GM23338 (cell line): ENCODE measurements at regions not wholly inside any gene's neighbourhood (a gene's known extent, or its start where the extent isn't known, plus 50 kb on each side); places are given as distances from the start of the nearest gene placed in this dataset.

Experiments used
- ATAC-seq: fragments of 200-7000 bp; cut with Tn5 transposase; 3 replicates; pipeline ENCODE4 v1.9.1; 2020
- DNase-seq: peaks from one replicate; pipeline ENCODE4 v3.0.0-alpha.2; 2015; ENCODE audit warnings: low spot score
- H2AFZ ChIP-seq: fragments of 200-600 bp; sonication (generic); 2 replicates; pipeline ENCODE4 v1.8.0; 2016; ENCODE audit warnings: antibody characterized with exemption, mild to moderate bottlenecking, moderate library complexity
- H3F3A ChIP-seq: fragments of 200-600 bp; sonication (generic); replicated peaks from 2 replicates; pipeline ENCODE4 v1.8.0; 2017; ENCODE audit warnings: antibody characterized with exemption, mixed run types, low read depth
- H3K27ac ChIP-seq: fragments of 200-600 bp; sonication (generic); 2 replicates; pipeline ENCODE4 v1.6.1; 2016; ENCODE audit warnings: low read depth
- H3K27me3 ChIP-seq: fragments of 200-600 bp; sonication (generic); 2 replicates; pipeline ENCODE4 v1.8.0; 2016; ENCODE audit warnings: mild to moderate bottlenecking, mixed run types, moderate library complexity; ENCODE audit not compliant: insufficient read depth
- H3K36me3 ChIP-seq: fragments of 200-600 bp; sonication (generic); 2 replicates; pipeline ENCODE4 v1.8.0; 2016; ENCODE audit warnings: mild to moderate bottlenecking; ENCODE audit not compliant: insufficient read depth
- H3K4me1 ChIP-seq: fragments of 200-600 bp; sonication (generic); 2 replicates; pipeline ENCODE4 v1.8.0; 2016; ENCODE audit warnings: mild to moderate bottlenecking, moderate library complexity; ENCODE audit not compliant: insufficient read depth
- H3K4me2 ChIP-seq: fragments of 200-600 bp; sonication (generic); 2 replicates; pipeline ENCODE4 v1.7.1; 2017; ENCODE audit warnings: mixed run types
- H3K4me3 ChIP-seq: fragments of 200-600 bp; sonication (generic); 2 replicates; pipeline ENCODE4 v1.6.1; 2016; ENCODE audit warnings: mixed run types
- H3K79me2 ChIP-seq: fragments of 200-600 bp; sonication (generic); replicated peaks from 2 replicates; pipeline ENCODE4 v1.8.0; 2017; ENCODE audit warnings: mild to moderate bottlenecking; ENCODE audit not compliant: insufficient read depth
- H3K9me2 ChIP-seq: fragments of 200-600 bp; sonication (generic); 2 replicates; pipeline ENCODE4 v1.8.0; 2017; ENCODE audit not compliant: insufficient read depth
- H4K20me1 ChIP-seq: fragments of 200-600 bp; sonication (generic); replicated peaks from 2 replicates; pipeline ENCODE4 v1.8.0; 2017; ENCODE audit warnings: mild to moderate bottlenecking; ENCODE audit not compliant: insufficient read depth
- H3K27ac Mint-ChIP-seq: 2 replicates; pipeline ENCODE4 v1.8.0; 2020; ENCODE audit warnings: inconsistent platforms, mild to moderate bottlenecking, moderate library complexity, mixed read lengths
- H3K27me3 Mint-ChIP-seq: 3 replicates; pipeline ENCODE4 v1.8.0; 2022; ENCODE audit warnings: low read depth, mild to moderate bottlenecking, moderate library complexity, mixed read lengths, inconsistent platforms; ENCODE audit not compliant: insufficient read depth, poor library complexity
- H3K36me3 Mint-ChIP-seq: 3 replicates; pipeline ENCODE4 v1.8.0; 2021; ENCODE audit warnings: low read depth, mild to moderate bottlenecking, inconsistent platforms, moderate library complexity, mixed read lengths
- H3K4me1 Mint-ChIP-seq: 3 replicates; pipeline ENCODE4 v1.8.0; 2020; ENCODE audit warnings: mild to moderate bottlenecking, inconsistent platforms, mixed read lengths
- H3K4me3 Mint-ChIP-seq: 3 replicates; pipeline ENCODE4 v1.8.0; 2021; ENCODE audit warnings: moderate library complexity, mild to moderate bottlenecking, inconsistent platforms, mixed read lengths
- H3K9me3 Mint-ChIP-seq: 3 replicates; pipeline ENCODE4 v1.8.0; 2020; ENCODE audit warnings: moderate library complexity, mild to moderate bottlenecking, inconsistent platforms, mixed read lengths
- CREB1 ChIP-seq: fragments of 250-450 bp; sonication (Bioruptor Pico); IDR thresholded peaks from 2 replicates; pipeline ENCODE4 v1.5.0; 2020; ENCODE audit warnings: low read depth, mild to moderate bottlenecking, moderate library complexity
- EZH2phosphoT487 ChIP-seq: fragments of 200-600 bp; sonication (generic); IDR thresholded peaks from one replicate; pipeline ENCODE4 v1.8.1; 2018; ENCODE audit warnings: antibody characterized with exemption; ENCODE audit not compliant: unreplicated experiment
- NANOG ChIP-seq: IDR thresholded peaks from 2 replicates; pipeline ENCODE4 v1.6.1; 2016; ENCODE audit warnings: antibody characterized with exemption, borderline replicate concordance
- REST ChIP-seq: IDR thresholded peaks from one replicate; pipeline ENCODE4 v1.6.1; 2018; ENCODE audit warnings: antibody characterized with exemption; ENCODE audit not compliant: unreplicated experiment
- STAT1 ChIP-seq: IDR thresholded peaks from one replicate; pipeline ENCODE4 v1.6.1; 2016; ENCODE audit warnings: antibody characterized with exemption; ENCODE audit not compliant: unreplicated experiment
- ZNF331 ChIP-seq: fragments of 250-450 bp; sonication (Bioruptor Pico); IDR thresholded peaks from 2 replicates; pipeline ENCODE4 v1.5.0; 2020; ENCODE audit warnings: low read depth, mild to moderate bottlenecking, moderate library complexity
- TF ChIP-seq, protein P1 (sequence below): fragments of 250-450 bp; sonication (Bioruptor Pico); IDR thresholded peaks from 2 replicates; pipeline ENCODE4 v1.5.0; 2020; ENCODE audit warnings: mild to moderate bottlenecking, moderate library complexity
- TF ChIP-seq, protein P2 (sequence below): IDR thresholded peaks from 2 replicates; pipeline ENCODE4 v1.6.1; 2016; ENCODE audit warnings: antibody characterized with exemption

- no peaks in the 10 kb centered on the region for H3K9me3 Mint-ChIP-seq
- Histone ChIP-seq H3K79me2 (no peaks in the 10 kb centered on the region), H3K27ac (no peak overlapping the region), H3K36me3 (no peaks in the 10 kb centered on the region), H3K9me2 (no peaks in the 10 kb centered on the region), H4K20me1 (no peaks in the 10 kb centered on the region), H3F3A (no peaks in the 10 kb centered on the region), H3K4me1 (no peaks in the 10 kb centered on the region), H3K4me3 (no peak overlapping the region), H2AFZ (no peak overlapping the region), H3K4me2 (no peak overlapping the region), H3K27me3 (no peaks in the 10 kb centered on the region)
- H3K27me3 Mint-ChIP-seq: no peaks in the 10 kb centered on the region
- DNase-seq: no peak
- no peaks in the 10 kb centered on the region for H3K4me1 Mint-ChIP-seq
- no peaks in the 10 kb centered on the region for H3K36me3 Mint-ChIP-seq
- ATAC-seq: no peak
- TF ChIP-seq, protein P1, sequence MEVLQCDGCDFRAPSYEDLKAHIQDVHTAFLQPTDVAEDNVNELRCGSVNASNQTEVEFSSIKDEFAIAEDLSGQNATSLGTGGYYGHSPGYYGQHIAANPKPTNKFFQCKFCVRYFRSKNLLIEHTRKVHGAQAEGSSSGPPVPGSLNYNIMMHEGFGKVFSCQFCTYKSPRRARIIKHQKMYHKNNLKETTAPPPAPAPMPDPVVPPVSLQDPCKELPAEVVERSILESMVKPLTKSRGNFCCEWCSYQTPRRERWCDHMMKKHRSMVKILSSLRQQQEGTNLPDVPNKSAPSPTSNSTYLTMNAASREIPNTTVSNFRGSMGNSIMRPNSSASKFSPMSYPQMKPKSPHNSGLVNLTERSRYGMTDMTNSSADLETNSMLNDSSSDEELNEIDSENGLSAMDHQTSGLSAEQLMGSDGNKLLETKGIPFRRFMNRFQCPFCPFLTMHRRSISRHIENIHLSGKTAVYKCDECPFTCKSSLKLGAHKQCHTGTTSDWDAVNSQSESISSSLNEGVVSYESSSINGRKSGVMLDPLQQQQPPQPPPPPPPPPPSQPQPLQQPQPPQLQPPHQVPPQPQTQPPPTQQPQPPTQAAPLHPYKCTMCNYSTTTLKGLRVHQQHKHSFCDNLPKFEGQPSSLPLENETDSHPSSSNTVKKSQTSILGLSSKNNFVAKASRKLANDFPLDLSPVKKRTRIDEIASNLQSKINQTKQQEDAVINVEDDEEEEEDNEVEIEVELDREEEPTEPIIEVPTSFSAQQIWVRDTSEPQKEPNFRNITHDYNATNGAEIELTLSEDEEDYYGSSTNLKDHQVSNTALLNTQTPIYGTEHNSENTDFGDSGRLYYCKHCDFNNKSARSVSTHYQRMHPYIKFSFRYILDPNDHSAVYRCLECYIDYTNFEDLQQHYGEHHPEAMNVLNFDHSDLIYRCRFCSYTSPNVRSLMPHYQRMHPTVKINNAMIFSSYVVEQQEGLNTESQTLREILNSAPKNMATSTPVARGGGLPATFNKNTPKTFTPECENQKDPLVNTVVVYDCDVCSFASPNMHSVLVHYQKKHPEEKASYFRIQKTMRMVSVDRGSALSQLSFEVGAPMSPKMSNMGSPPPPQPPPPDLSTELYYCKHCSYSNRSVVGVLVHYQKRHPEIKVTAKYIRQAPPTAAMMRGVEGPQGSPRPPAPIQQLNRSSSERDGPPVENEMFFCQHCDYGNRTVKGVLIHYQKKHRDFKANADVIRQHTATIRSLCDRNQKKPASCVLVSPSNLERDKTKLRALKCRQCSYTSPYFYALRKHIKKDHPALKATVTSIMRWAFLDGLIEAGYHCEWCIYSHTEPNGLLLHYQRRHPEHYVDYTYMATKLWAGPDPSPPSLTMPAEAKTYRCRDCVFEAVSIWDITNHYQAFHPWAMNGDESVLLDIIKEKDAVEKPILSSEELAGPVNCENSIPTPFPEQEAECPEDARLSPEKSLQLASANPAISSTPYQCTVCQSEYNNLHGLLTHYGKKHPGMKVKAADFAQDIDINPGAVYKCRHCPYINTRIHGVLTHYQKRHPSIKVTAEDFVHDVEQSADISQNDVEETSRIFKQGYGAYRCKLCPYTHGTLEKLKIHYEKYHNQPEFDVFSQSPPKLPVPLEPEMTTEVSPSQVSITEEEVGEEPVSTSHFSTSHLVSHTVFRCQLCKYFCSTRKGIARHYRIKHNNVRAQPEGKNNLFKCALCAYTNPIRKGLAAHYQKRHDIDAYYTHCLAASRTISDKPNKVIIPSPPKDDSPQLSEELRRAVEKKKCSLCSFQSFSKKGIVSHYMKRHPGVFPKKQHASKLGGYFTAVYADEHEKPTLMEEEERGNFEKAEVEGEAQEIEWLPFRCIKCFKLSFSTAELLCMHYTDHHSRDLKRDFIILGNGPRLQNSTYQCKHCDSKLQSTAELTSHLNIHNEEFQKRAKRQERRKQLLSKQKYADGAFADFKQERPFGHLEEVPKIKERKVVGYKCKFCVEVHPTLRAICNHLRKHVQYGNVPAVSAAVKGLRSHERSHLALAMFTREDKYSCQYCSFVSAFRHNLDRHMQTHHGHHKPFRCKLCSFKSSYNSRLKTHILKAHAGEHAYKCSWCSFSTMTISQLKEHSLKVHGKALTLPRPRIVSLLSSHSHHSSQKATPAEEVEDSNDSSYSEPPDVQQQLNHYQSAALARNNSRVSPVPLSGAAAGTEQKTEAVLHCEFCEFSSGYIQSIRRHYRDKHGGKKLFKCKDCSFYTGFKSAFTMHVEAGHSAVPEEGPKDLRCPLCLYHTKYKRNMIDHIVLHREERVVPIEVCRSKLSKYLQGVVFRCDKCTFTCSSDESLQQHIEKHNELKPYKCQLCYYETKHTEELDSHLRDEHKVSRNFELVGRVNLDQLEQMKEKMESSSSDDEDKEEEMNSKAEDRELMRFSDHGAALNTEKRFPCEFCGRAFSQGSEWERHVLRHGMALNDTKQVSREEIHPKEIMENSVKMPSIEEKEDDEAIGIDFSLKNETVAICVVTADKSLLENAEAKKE (CRISPR knock-in tag): no peak
- TF ChIP-seq STAT1: no peak
- no peak for TF ChIP-seq REST
- TF ChIP-seq, protein P2, sequence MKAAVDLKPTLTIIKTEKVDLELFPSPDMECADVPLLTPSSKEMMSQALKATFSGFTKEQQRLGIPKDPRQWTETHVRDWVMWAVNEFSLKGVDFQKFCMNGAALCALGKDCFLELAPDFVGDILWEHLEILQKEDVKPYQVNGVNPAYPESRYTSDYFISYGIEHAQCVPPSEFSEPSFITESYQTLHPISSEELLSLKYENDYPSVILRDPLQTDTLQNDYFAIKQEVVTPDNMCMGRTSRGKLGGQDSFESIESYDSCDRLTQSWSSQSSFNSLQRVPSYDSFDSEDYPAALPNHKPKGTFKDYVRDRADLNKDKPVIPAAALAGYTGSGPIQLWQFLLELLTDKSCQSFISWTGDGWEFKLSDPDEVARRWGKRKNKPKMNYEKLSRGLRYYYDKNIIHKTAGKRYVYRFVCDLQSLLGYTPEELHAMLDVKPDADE: no peak
- no peak for TF ChIP-seq ZNF331 (CRISPR knock-in tag)
- TF ChIP-seq EZH2phosphoT487: no peak
- TF ChIP-seq NANOG: no peak
- no peak for TF ChIP-seq CREB1
- no peak overlapping the region for H3K4me3 Mint-ChIP-seq
- no peak overlapping the region for H3K27ac Mint-ChIP-seq
Measured at GRCh38 chrX:35392232-35392631, 405.9 kb upstream of the MAGEB16 start.
